H9 (cell line): ENCODE measurements at regions not wholly inside any gene's neighbourhood (a gene's known extent, or its start where the extent isn't known, plus 50 kb on each side); places are given as distances from the start of the nearest gene placed in this dataset.

Experiments used
- DNase-seq: peaks from one replicate; pipeline ENCODE4 v3.0.0-alpha.2; 2017
- H2AFZ ChIP-seq: one replicate; pipeline ENCODE4 v1.6.1; 2013; ENCODE audit warnings: mild to moderate bottlenecking, low read length, control low read depth, moderate library complexity
- H2AK5ac ChIP-seq: 2 replicates; pipeline ENCODE4 v1.6.1; 2013; ENCODE audit warnings: low read length, control low read depth, mixed read lengths; ENCODE audit not compliant: insufficient read length
- H2BK120ac ChIP-seq: one replicate; pipeline ENCODE4 v1.6.1; 2013; ENCODE audit warnings: low read depth, mild to moderate bottlenecking, low read length, control low read depth, inconsistent platforms; ENCODE audit not compliant: poor library complexity, severe bottlenecking
- H2BK12ac ChIP-seq: 2 replicates; pipeline ENCODE4 v1.6.1; 2013; ENCODE audit warnings: low read length, control low read depth, mixed read lengths, low read depth; ENCODE audit not compliant: insufficient read length
- H2BK15ac ChIP-seq: 2 replicates; pipeline ENCODE4 v1.6.1; 2013; ENCODE audit warnings: low read depth, low read length, control low read depth
- H2BK20ac ChIP-seq: one replicate; pipeline ENCODE4 v1.6.1; 2013; ENCODE audit warnings: low read depth, mild to moderate bottlenecking, low read length, control low read depth, inconsistent platforms; ENCODE audit not compliant: poor library complexity, severe bottlenecking
- H2BK5ac ChIP-seq: 2 replicates; pipeline ENCODE4 v1.6.1; 2013; ENCODE audit warnings: low read length, control low read depth, mixed read lengths; ENCODE audit not compliant: insufficient read length
- H3K14ac ChIP-seq: 2 replicates; pipeline ENCODE4 v1.6.1; 2013; ENCODE audit warnings: low read length, control low read depth; ENCODE audit not compliant: insufficient read depth
- H3K18ac ChIP-seq: 2 replicates; pipeline ENCODE4 v1.6.1; 2013; ENCODE audit warnings: low read depth, mild to moderate bottlenecking, mixed read lengths, low read length, control low read depth; ENCODE audit not compliant: insufficient read length
- H3K23ac ChIP-seq: 2 replicates; pipeline ENCODE4 v1.6.1; 2013; ENCODE audit warnings: low read length, control low read depth, mixed read lengths, low read depth; ENCODE audit not compliant: insufficient read length
- H3K23me2 ChIP-seq: 2 replicates; pipeline ENCODE4 v1.6.1; 2013; ENCODE audit warnings: low read depth, mild to moderate bottlenecking, mixed read lengths, low read length, control low read depth; ENCODE audit not compliant: insufficient read length, poor library complexity, severe bottlenecking
- H3K27ac ChIP-seq: 2 replicates; pipeline ENCODE4 v1.5.1; 2013; ENCODE audit warnings: low read length, control low read depth, mixed read lengths, low read depth; ENCODE audit not compliant: insufficient read length
- H3K27me3 ChIP-seq: 2 replicates; pipeline ENCODE4 v1.6.1; 2013; ENCODE audit warnings: low read length, control low read depth, inconsistent platforms; ENCODE audit not compliant: insufficient read depth
- H3K4ac ChIP-seq: 2 replicates; pipeline ENCODE4 v1.6.1; 2013; ENCODE audit warnings: low read depth, mild to moderate bottlenecking, control low read depth, inconsistent platforms, low read length, moderate library complexity
- H3K4me1 ChIP-seq: 2 replicates; pipeline ENCODE4 v1.6.1; 2013; ENCODE audit warnings: low read length, control low read depth, inconsistent platforms; ENCODE audit not compliant: insufficient read depth
- H3K4me2 ChIP-seq: 2 replicates; pipeline ENCODE4 v1.6.1; 2013; ENCODE audit warnings: low read length, control low read depth, mixed read lengths; ENCODE audit not compliant: insufficient read length, insufficient read depth
- H3K56ac ChIP-seq: 2 replicates; pipeline ENCODE4 v1.6.1; 2013; ENCODE audit warnings: low read depth, mild to moderate bottlenecking, mixed read lengths, low read length, control low read depth; ENCODE audit not compliant: insufficient read length
- H3K79me1 ChIP-seq: 2 replicates; pipeline ENCODE4 v1.6.1; 2013; ENCODE audit warnings: low read depth, mild to moderate bottlenecking, moderate library complexity, low read length, control low read depth, inconsistent platforms; ENCODE audit not compliant: insufficient read depth, poor library complexity, severe bottlenecking
- H3K79me2 ChIP-seq: 2 replicates; pipeline ENCODE4 v1.6.1; 2013; ENCODE audit warnings: low read length, control low read depth, inconsistent platforms; ENCODE audit not compliant: insufficient read depth
- H3K9ac ChIP-seq: 2 replicates; pipeline ENCODE4 v1.6.1; 2013; ENCODE audit warnings: low read length, control low read depth, mixed read lengths; ENCODE audit not compliant: insufficient read length; ENCODE audit errors: extremely low read depth
- H3K9me3 ChIP-seq: one replicate; pipeline ENCODE4 v1.6.1; 2013; ENCODE audit warnings: low read depth, low read length, inconsistent platforms; ENCODE audit not compliant: control insufficient read depth
- H3T11ph ChIP-seq: one replicate; pipeline ENCODE4 v1.6.1; 2013; ENCODE audit warnings: mild to moderate bottlenecking, low read length, control low read depth, inconsistent platforms
- H4K20me1 ChIP-seq: one replicate; pipeline ENCODE4 v1.6.1; 2013; ENCODE audit not compliant: control insufficient read depth, insufficient read length, insufficient read depth
- H4K5ac ChIP-seq: 2 replicates; pipeline ENCODE4 v1.6.1; 2013; ENCODE audit warnings: low read depth, mild to moderate bottlenecking, mixed read lengths, low read length, control low read depth; ENCODE audit not compliant: insufficient read length
- H4K8ac ChIP-seq: replicated peaks from 2 replicates; pipeline ENCODE4 v1.6.1; 2013; ENCODE audit warnings: low read length, control low read depth, mixed read lengths, low read depth; ENCODE audit not compliant: insufficient read length
- H4K91ac ChIP-seq: 2 replicates; pipeline ENCODE4 v1.6.1; 2013; ENCODE audit warnings: low read depth, mild to moderate bottlenecking, moderate library complexity, mixed read lengths, low read length, control low read depth; ENCODE audit not compliant: insufficient read length
- H3K27ac Mint-ChIP-seq, 3 experiments: 2 replicates in 2 of 3; 3 replicates in 1 of 3; pipeline ENCODE4 v1.8.0; 2020 to 2021; ENCODE audit warnings: mixed read lengths in 3 of 3, mild to moderate bottlenecking in 1 of 3, moderate library complexity in 1 of 3
- H3K27me3 Mint-ChIP-seq: 2 replicates; pipeline ENCODE4 v1.8.0; 2021; ENCODE audit warnings: low read depth, mild to moderate bottlenecking, moderate library complexity, mixed read lengths
- H3K36me3 Mint-ChIP-seq, 3 experiments: 2 replicates in 2 of 3; 3 replicates in 1 of 3; pipeline ENCODE4 v1.8.0; 2020 to 2021; ENCODE audit warnings: low read depth in 3 of 3, mixed read lengths in 3 of 3; ENCODE audit not compliant: insufficient read depth in 1 of 3
- H3K4me1 Mint-ChIP-seq, 2 experiments: 2 replicates each; pipeline ENCODE4 v1.8.0; 2020; ENCODE audit warnings: mixed read lengths in 2 of 2
- H3K4me3 Mint-ChIP-seq, 2 experiments: 2 replicates in 1 of 2; 3 replicates in 1 of 2; pipeline ENCODE4 v1.8.0; 2020 to 2021; ENCODE audit warnings: mild to moderate bottlenecking in 2 of 2, mixed read lengths in 2 of 2, moderate library complexity in 1 of 2
- H3K9me3 Mint-ChIP-seq, 2 experiments: 2 replicates in 1 of 2; 3 replicates in 1 of 2; pipeline ENCODE4 v1.8.0; 2020; ENCODE audit warnings: mild to moderate bottlenecking in 2 of 2, mixed read lengths in 2 of 2, moderate library complexity in 1 of 2
- WGBS: extraction: QIAGEN DNeasy Blood & Tissue Kit; methylation state at CpG from one replicate; pipeline ENCODE4 v1.1.7; 2013; ENCODE audit warnings: missing lambda C conversion rate, low lambda C conversion rate, mixed read lengths; ENCODE audit not compliant: insufficient read length; ENCODE audit errors: extremely low coverage; 5-methylcytosine and 5-hydroxymethylcytosine counted together
- TF ChIP-seq, protein P1 (sequence below): fragments of 200-600 bp; sonication (generic); conservative IDR thresholded peaks from 3 replicates; pipeline ENCODE4 v1.8.0; 2021; ENCODE audit warnings: antibody characterized with exemption, mild to moderate bottlenecking

GRCh38 chr5:83831834-83832233 is 111.2 kb upstream of the HAPLN1 start:
- Histone ChIP-seq H3T11ph (no peak overlapping the region), H3K9ac (no peak overlapping the region), H3K4ac (no peak overlapping the region), H4K91ac (no peak overlapping the region), H2AK5ac (no peak overlapping the region), H3K79me1 (no peaks in the 10 kb centered on the region), H3K27ac (no peak overlapping the region), H3K4me2 (no peak overlapping the region), H2BK20ac (no peak overlapping the region), H3K79me2 (no peaks in the 10 kb centered on the region), H3K23me2 (no peaks in the 10 kb centered on the region), H4K8ac (no peak overlapping the region), H3K14ac (no peak overlapping the region), H2AFZ (no peak overlapping the region), H2BK5ac (no peak overlapping the region), H4K20me1 (no peaks in the 10 kb centered on the region), H2BK120ac (no peak overlapping the region), H4K5ac (no peak overlapping the region), H3K23ac (no peak overlapping the region), H2BK15ac (no peak overlapping the region), H3K27me3 (no peaks in the 10 kb centered on the region), H3K9me3 (no peaks in the 10 kb centered on the region), H3K56ac (no peak overlapping the region), H3K18ac (no peak overlapping the region), H2BK12ac (no peak overlapping the region), H3K4me1 (no peaks in the 10 kb centered on the region)
- H3K27ac Mint-ChIP-seq = no peak overlapping the region
- no peaks in the 10 kb centered on the region for H3K4me1 Mint-ChIP-seq
- TF ChIP-seq, protein P1, sequence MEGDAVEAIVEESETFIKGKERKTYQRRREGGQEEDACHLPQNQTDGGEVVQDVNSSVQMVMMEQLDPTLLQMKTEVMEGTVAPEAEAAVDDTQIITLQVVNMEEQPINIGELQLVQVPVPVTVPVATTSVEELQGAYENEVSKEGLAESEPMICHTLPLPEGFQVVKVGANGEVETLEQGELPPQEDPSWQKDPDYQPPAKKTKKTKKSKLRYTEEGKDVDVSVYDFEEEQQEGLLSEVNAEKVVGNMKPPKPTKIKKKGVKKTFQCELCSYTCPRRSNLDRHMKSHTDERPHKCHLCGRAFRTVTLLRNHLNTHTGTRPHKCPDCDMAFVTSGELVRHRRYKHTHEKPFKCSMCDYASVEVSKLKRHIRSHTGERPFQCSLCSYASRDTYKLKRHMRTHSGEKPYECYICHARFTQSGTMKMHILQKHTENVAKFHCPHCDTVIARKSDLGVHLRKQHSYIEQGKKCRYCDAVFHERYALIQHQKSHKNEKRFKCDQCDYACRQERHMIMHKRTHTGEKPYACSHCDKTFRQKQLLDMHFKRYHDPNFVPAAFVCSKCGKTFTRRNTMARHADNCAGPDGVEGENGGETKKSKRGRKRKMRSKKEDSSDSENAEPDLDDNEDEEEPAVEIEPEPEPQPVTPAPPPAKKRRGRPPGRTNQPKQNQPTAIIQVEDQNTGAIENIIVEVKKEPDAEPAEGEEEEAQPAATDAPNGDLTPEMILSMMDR = no peak
- H3K9me3 Mint-ChIP-seq = no peaks in the 10 kb centered on the region
- H3K4me3 Mint-ChIP-seq = no peak overlapping the region
- H3K36me3 Mint-ChIP-seq = no peaks in the 10 kb centered on the region
- DNase-seq = no peak
- no peaks in the 10 kb centered on the region for H3K27me3 Mint-ChIP-seq
- WGBS = no CpG with 5 or more reads among the region's 1 CpG
